Activated B cell treated with CpG ODN at 0.5 μM for 24 hours (primary cell): ENCODE measurements at regions not wholly inside any gene's neighbourhood (a gene's known extent, or its start where the extent isn't known, plus 50 kb on each side); places are given as distances from the start of the nearest gene placed in this dataset.

Source experiments
- ATAC-seq: fragments of 200-7000 bp; cut with Tn5 transposase; one replicate; pipeline ENCODE4 v1.10.0; 2021; ENCODE audit warnings: low read depth, mild to moderate bottlenecking, moderate library complexity
- CTCF ChIA-PET: fragments of 350-600 bp; sonication (Branson Sonifier 250); formaldehyde crosslinking; loops from one replicate; lab custom pipeline; 2021; ENCODE audit warnings: antibody characterized with exemption; lab: Charles Lee
- POLR2A ChIA-PET: fragments of 350-600 bp; sonication (Branson Sonifier 250); formaldehyde crosslinking; loops from one replicate; lab custom pipeline; 2021; ENCODE audit warnings: antibody characterized with exemption; lab: Charles Lee
- DNase-seq: peaks from one replicate; pipeline ENCODE4 v3.0.0; 2022
- H3K27ac Mint-ChIP-seq: one replicate; pipeline ENCODE4 v1.8.0; 2020; ENCODE audit warnings: mixed read lengths
- H3K27me3 Mint-ChIP-seq: one replicate; pipeline ENCODE4 v1.8.0; 2021; ENCODE audit warnings: mixed read lengths
- H3K36me3 Mint-ChIP-seq: one replicate; pipeline ENCODE4 v1.8.0; 2021; ENCODE audit warnings: low read depth, mixed read lengths
- H3K4me1 Mint-ChIP-seq: one replicate; pipeline ENCODE4 v1.8.0; 2021; ENCODE audit warnings: mixed read lengths
- H3K4me3 Mint-ChIP-seq: one replicate; pipeline ENCODE4 v1.8.0; 2020; ENCODE audit warnings: mild to moderate bottlenecking, mixed read lengths
- H3K9me3 Mint-ChIP-seq: one replicate; pipeline ENCODE4 v1.8.0; 2020; ENCODE audit warnings: mixed read lengths
- intact Hi-C: fragments of 100-400 bp; cut with micrococcal nuclease; formaldehyde crosslinking; loops from one replicate; pipeline ENCODE4 v1.15.1; 2024
- TF ChIP-seq, protein P1 (sequence below): fragments of 200-600 bp; IDR thresholded peaks from one replicate; pipeline ENCODE4 v1.8.0; 2022; ENCODE audit warnings: antibody characterized with exemption, mild to moderate bottlenecking

DNA sequence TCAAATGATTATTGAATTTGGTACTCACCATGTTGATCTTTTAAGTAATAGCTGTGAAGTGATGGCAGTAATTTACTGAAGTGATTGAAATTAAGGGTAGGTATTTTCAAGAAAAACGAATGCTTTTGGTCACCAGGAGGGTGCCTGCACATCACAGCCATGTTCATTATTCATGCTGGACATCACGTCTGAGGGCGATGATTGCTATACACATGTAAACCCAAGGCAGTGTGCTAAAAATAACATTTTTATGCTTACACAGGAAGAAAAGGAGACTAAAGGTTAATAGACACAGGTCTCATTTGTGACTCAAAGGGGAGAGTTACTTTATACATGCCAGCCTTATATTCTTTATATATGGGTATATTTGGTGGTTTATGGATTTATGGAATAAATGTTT is 1146.0 kb downstream of the NLGN4X start:
- Mint-ChIP-seq H3K27me3 (no peaks in the 10 kb centered on the region), H3K27ac (no peak overlapping the region), H3K36me3 (no peaks in the 10 kb centered on the region), H3K9me3 (no peaks in the 10 kb centered on the region), H3K4me1 (no peaks in the 10 kb centered on the region), H3K4me3 (no peak overlapping the region)
- ChIA-PET CTCF (no interaction called here), POLR2A (no interaction called here)
- DNase-seq: no peak
- TF ChIP-seq, protein P1, sequence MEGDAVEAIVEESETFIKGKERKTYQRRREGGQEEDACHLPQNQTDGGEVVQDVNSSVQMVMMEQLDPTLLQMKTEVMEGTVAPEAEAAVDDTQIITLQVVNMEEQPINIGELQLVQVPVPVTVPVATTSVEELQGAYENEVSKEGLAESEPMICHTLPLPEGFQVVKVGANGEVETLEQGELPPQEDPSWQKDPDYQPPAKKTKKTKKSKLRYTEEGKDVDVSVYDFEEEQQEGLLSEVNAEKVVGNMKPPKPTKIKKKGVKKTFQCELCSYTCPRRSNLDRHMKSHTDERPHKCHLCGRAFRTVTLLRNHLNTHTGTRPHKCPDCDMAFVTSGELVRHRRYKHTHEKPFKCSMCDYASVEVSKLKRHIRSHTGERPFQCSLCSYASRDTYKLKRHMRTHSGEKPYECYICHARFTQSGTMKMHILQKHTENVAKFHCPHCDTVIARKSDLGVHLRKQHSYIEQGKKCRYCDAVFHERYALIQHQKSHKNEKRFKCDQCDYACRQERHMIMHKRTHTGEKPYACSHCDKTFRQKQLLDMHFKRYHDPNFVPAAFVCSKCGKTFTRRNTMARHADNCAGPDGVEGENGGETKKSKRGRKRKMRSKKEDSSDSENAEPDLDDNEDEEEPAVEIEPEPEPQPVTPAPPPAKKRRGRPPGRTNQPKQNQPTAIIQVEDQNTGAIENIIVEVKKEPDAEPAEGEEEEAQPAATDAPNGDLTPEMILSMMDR: no peak
- ATAC-seq: no peak
- intact Hi-C loops: no loop called here

DNA sequence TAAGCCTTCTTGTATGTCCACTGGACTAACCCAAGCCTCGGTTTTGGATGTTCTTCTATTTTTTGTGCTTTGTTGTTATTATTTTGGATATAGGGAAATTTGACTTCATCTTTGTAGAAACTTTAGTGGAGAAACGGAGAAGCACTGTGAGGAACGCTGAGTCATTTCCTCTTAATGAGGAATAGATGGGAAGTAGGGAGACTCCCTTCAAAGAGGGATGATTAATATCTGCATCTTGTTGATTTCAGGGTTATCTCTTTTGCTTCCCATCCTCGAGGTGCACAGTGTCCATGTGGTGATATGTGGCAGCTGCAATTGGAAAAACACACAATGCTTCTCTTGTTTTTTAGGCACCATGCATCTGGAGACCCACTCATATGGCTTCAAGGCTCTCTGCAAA is 1147.9 kb downstream of the NLGN4X start:
- ChIA-PET POLR2A (no interaction called here), CTCF (no interaction called here)
- Mint-ChIP-seq H3K27me3 (no peaks in the 10 kb centered on the region), H3K9me3 (no peaks in the 10 kb centered on the region), H3K4me1 (no peaks in the 10 kb centered on the region), H3K4me3 (no peak overlapping the region), H3K36me3 (no peaks in the 10 kb centered on the region), H3K27ac (no peak overlapping the region)
- TF ChIP-seq, protein P1: no peak
- ATAC-seq (no peak), DNase-seq (no peak)
- intact Hi-C loops: no loop called here

DNA sequence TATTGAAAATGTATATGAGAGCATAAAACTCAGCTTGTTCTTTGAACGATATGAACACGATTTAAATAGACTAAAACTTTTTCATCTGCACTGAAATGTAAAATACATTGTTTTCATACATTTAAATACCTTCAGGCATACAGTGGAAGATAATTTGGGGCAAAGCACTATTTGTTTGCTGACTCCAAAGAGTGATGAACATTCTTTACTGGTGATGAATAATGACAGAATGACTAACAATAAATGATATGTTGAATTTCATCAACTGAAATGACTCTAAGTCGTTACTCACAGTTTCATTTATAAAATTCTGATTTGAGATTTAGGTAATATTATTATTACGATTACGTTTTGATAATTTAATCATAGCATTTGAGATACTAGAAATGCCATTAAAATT is 1160.1 kb downstream of the NLGN4X start:
- TF ChIP-seq, protein P1: no peak
- H3K9me3 Mint-ChIP-seq: no peaks in the 10 kb centered on the region
- ChIA-PET POLR2A (no interaction called here), CTCF (no interaction called here)
- no peaks in the 10 kb centered on the region for H3K36me3 Mint-ChIP-seq
- H3K27me3 Mint-ChIP-seq: no peaks in the 10 kb centered on the region
- DNase-seq (no peak), ATAC-seq (no peak)
- H3K27ac Mint-ChIP-seq: no peak overlapping the region
- intact Hi-C loops: no loop called here
- no peaks in the 10 kb centered on the region for H3K4me1 Mint-ChIP-seq
- no peak overlapping the region for H3K4me3 Mint-ChIP-seq

DNA sequence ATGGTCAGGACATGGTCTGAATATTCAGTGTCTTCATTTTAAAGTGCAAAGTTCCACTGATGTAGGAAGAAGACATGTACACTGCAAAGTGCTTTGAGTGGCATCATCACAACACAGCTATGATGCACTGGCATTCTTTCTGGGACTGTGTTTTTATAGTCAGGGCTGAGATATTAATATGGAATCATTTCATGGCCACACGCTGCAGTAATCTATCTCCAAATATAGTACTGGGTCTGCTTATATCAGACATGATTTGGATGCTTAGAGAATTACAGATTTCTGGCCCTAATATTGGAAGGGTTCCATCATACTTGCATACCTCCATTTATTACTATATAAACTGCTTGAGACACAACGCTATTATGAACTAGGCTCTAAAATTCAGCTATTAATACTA is 1170.9 kb downstream of the NLGN4X start:
- Mint-ChIP-seq H3K36me3 (no peaks in the 10 kb centered on the region), H3K27me3 (no peaks in the 10 kb centered on the region), H3K4me1 (no peaks in the 10 kb centered on the region), H3K27ac (no peak overlapping the region), H3K9me3 (no peaks in the 10 kb centered on the region), H3K4me3 (no peak overlapping the region)
- TF ChIP-seq, protein P1: no peak
- intact Hi-C loops: no loop called here
- DNase-seq (no peak), ATAC-seq (no peak)
- ChIA-PET POLR2A (no interaction called here), CTCF (no interaction called here)

DNA sequence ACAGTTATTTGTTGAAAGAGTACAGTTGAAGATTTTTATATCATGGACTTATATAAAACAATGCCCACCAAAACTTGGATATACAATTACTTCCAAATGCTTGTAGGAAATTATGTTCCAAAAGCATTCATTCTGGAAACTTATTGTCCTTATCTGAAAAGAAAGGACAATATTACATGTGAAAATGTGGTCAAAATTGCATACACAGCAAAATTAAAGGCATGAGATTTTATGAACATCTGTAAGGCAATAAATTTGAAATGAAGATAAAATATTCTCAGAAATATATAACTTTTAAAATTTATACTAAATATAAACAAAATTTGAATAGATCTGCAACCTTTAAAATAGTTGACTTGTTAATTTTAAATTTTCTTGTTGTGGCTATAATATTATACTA is 1173.8 kb downstream of the NLGN4X start:
- POLR2A ChIA-PET: no interaction called here
- no peak overlapping the region for H3K4me3 Mint-ChIP-seq
- H3K4me1 Mint-ChIP-seq: no peaks in the 10 kb centered on the region
- intact Hi-C loops: no loop called here
- no peak overlapping the region for H3K27ac Mint-ChIP-seq
- H3K27me3 Mint-ChIP-seq: no peaks in the 10 kb centered on the region
- H3K9me3 Mint-ChIP-seq: no peaks in the 10 kb centered on the region
- TF ChIP-seq, protein P1: no peak
- H3K36me3 Mint-ChIP-seq: no peaks in the 10 kb centered on the region
- CTCF ChIA-PET: no interaction called here
- DNase-seq: no peak
- ATAC-seq: no peak
